DND-41 (cell line): ENCODE measurements at regions not wholly inside any gene's neighbourhood (a gene's known extent, or its start where the extent isn't known, plus 50 kb on each side); places are given as distances from the start of the nearest gene placed in this dataset.

Experiments used
- CTCF ChIP-seq: IDR thresholded peaks from 2 replicates; pipeline ENCODE4 v1.5.1; 2012; ENCODE audit warnings: borderline replicate concordance, low read length, moderate library complexity, mild to moderate bottlenecking; ENCODE audit not compliant: poor library complexity, severe bottlenecking; ENCODE audit errors: extremely low read depth
- EZH2 ChIP-seq: IDR thresholded peaks from 3 replicates; pipeline ENCODE4 v1.6.1; 2012; ENCODE audit warnings: borderline replicate concordance, low read depth, mild to moderate bottlenecking, moderate library complexity, low read length, inconsistent platforms; ENCODE audit not compliant: severe bottlenecking

- no peak for TF ChIP-seq EZH2
- no peak for TF ChIP-seq CTCF
Measured at GRCh38 chr6:139597087-139597763, 222.8 kb upstream of the CITED2 start.
